T-helper 1 cell treated with Interleukin-12 subunit alpha and Interleukin-12 subunit beta and Interleukin-4 antibody, amounts not matched to agents 30 ng/mL and 1 ng/mL, for 36 hours (primary cell): ENCODE measurements at regions not wholly inside any gene's neighbourhood (a gene's known extent, or its start where the extent isn't known, plus 50 kb on each side); places are given as distances from the start of the nearest gene placed in this dataset.
"Not testable (repeated sequence)": the region's sequence is repeated elsewhere in the genome, so short reads cannot be mapped to it uniquely, and the experiment has no call there.

ENCODE experiments used
- intact Hi-C: fragments of 100-400 bp; cut with micrococcal nuclease; formaldehyde crosslinking; loops from one replicate; pipeline ENCODE4 v1.15.1; 2024

DNA sequence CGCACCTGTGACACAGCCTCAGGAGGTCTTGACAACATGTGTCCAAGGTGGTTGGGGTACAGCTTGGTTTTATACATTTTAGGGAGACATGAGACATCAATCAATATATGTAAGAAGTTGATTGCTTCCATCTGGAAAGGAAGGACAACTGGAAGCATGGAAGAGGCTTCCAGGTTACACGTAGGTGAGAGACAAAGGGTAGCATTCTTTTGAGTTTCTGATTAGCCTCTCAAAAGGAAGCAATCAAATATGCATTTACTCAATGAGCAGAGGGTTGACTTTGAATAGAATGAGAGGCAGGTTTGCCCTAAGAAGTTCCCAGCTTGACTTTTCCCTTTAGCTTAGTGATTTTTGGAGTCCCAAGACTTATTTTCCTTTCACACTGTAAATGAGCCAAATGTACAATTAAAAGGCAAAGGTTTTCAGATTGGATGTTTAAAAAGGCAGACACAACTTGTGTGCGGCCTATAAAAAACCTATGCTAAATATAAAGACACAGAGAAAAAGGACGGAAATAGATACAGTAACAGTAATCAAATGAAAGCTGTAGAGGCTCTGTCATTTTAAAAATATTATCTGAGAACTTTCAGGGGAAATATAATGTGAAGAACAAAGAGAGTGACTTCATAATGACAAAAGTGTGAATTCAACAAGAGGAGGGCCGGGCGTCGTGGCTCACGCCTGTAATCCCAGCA, 65.7 kb upstream of the LANCL2 start:
- intact Hi-C loops = no loop called here

DNA sequence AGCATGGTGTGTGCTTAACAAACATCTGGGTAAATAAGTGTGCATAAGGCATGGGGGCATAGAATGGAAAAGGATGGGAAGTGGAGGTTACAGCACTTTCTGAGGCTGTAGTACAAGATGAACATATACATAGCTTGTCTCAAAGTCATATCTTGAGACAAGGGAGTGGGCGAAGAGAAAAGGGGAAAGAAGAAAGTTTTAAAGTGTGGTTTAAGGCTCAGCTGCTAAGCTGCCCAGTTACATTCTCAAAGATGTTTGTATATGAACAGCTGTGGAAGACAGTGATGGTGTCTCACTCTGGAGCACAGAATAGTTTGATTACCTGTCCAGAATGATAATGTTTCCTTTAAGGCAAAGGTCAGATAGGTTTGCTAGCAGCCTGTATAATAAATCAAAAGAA, 61.9 kb upstream of the LANCL2 start:
- intact Hi-C loops = no loop called here

DNA sequence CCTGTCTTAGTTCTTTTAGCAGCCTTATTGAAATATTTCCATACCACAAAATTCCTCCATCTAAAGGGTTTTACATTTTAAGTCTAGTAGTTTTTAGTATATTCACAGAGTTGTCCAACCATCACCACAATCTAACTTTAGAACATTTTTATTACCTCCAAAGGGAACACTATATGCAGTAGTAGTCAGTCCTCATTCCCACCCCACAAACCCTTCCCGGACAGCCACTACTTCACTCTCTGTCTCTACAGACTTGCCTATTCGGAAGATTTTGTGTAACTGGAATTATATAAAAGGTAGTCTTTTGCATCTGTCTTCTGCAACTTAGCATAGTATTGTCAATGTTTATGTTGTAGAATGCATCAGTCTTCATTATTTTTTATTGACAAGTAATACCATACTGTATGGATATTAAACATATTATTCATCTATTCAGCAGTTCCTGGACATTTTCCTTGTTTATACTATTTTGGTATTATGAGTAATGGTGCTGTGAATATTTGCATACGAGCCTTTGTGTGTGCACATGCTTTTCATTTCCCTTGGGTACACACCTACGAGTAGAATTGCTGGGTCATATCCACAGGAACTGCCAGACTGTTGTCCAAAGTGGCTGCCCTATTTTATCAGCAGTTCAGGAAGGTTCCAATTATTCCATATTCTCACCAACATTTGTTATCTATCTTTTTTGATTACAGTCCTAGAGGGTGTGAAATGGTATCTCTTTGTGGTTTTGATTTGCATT, 60.9 kb upstream of the LANCL2 start:
- intact Hi-C loops = no loop called here

DNA sequence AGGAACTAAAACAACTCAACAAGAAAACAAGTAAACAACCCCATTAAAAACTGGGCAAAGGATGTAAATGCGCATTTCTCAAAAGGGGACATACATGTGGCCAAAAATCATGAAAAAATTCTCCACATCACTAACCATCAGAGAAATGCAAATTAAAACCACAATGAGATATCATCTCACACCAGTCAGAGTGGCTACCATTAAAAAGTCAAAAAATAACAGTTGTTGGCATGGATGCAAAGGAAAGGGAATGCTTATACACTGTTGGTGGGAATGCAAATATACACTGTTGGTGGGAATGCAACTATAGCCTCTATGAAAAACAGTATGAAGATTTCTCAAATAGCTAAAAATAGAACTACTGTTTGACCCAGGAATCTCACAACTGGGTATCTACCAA, 60.0 kb upstream of the LANCL2 start:
- intact Hi-C loops = loop anchor here (5.0 kb wide), 1 partner anchor 582 kb away; the partner anchor contains the start of gene ZNF713

DNA sequence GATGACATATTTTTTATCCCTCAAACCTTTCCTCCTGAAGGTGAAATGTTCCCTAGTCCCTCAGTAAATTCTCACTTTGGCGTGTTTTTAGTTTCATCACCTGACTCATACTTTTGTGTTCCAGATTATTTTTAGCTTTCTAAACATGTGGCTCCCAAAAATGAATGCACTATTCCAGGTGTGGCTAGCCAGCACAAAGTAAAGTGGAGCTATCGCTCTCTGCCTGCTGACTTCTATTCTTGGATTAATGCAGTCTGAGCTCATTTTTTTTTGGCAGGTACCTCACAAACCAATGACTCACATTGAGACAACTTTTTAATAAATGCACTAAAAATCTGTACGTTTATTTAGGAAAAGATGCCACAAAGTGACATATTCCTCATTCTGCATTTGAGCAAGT, 58.8 kb upstream of the LANCL2 start:
- intact Hi-C loops = loop anchor here (5.0 kb wide), 1 partner anchor 581 kb away; the partner anchor contains the start of gene ZNF713

DNA sequence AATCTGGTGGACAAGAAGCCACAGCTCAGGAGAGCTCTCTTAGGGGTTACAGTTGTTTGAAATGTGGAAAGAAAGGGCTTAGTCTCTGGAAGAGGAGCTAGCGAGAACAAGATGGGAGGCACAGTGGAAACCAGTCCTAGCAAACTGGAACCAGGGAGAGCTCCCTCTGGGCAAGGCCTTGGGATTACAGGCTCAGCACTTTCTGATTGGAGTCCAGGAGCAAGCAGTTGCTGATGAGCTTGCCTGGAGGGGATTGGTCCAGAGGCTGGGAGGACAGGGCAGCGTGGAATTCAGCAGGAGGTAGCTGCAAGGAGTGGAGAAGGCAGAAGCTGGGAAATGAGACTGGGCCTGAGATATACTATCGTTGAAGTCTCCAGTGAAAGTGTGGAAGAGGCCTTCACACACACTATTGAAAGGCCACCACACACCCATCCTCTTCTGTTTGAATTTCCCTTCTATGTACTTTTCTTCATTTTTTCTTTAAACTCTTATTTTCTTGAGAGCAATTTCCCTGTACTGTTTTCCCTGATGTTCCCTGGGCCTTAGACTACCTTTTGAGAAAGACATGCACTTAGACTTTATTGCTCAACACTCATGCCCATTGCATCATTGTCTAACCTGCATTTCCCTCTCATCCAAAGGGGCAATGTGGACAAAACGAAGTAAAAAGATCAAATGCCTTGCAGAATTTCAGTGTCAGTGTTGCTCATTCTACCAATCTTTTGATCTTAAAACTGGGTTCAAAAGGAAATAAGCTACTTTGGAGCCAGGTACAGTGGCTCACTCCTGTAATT, 57.8 kb upstream of the LANCL2 start:
- intact Hi-C loops = loop anchor here (5.0 kb wide), 1 partner anchor 580 kb away; the partner anchor contains the start of gene ZNF713

DNA sequence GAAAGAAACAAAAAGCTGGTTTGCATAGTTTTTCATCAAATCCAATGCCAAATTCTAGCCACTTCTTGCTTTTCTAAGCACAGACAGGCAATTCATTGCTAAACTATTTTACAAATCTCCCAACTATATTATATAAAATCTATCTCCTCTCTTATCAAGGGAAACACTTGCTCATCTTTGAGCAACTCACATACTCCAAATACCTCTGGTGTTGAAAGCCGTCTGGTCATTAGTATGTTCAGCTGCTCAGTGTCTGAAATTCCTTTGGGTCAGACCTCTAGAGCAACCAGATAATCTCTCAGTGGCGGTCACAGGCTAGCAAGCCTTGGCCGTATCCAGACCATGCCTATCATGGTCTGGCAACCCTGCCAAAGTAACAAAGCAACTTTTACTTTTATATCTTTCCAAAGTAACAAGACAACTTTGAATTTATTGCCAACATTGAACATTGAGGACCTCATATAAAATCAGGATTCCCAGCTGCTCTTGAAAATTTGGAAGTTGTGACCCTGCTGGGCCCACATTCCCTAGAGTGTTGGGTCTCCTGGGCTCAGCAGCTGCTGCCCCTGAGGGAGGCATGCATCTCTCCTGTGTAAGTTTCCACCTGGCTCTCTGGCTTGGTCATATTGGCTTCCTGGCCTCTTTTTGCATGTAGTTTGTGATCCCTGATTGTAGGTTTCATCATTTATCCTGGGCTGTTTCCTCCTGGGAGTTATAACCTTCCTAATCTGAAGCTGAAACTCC, 56.8 kb upstream of the LANCL2 start:
- intact Hi-C loops = loop anchor here (5.0 kb wide), 1 partner anchor 579 kb away; the partner anchor contains the start of gene ZNF713

DNA sequence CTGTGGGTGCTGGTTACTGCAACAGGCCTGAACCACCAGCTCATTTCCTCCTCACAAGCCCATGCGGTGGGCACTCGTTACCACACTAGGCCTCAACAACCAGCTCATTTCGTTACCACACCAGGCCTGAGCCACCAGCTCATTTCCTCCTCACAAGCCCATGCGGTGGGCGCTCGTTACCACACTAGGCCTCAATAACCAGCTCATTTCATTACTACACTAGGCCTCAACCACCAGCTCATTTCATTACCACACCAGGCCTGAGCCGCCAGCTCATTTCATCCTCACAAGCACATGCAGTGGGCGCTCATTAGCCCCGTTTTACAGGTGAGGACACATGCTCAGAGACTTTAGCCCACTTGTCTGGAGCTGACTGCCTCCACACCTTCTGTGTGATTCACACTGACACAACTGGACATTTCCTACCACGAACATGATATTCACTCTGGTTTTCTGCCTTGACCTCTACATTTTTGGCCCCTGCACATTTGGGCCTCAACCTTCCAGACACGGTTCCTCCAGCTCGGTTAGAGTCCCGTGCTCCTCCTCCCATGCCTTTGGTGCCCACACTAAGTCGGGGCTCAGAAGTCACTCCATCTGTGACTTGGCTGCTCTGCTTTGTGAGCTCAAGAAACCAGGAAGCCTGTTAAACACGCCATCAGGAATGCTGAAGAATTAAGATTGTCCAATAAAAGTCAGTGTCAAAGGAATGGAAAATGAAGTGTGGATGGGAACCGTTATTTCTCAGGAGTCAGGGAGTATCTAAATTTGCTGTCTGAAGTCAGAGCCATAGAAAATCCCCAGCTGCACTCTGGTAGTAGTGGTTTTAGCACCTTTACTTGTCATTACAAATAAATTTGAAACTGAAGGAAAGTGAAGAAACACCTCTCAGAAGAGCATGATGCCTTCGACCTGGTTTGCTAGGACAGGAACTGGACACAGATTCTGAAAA, 55.8 kb upstream of the LANCL2 start:
- intact Hi-C loops = loop anchor here (1.0 to 5.0 kb wide), 4 partner anchors 57 to 578 kb away; partner anchors contain the start of gene ZNF713

DNA sequence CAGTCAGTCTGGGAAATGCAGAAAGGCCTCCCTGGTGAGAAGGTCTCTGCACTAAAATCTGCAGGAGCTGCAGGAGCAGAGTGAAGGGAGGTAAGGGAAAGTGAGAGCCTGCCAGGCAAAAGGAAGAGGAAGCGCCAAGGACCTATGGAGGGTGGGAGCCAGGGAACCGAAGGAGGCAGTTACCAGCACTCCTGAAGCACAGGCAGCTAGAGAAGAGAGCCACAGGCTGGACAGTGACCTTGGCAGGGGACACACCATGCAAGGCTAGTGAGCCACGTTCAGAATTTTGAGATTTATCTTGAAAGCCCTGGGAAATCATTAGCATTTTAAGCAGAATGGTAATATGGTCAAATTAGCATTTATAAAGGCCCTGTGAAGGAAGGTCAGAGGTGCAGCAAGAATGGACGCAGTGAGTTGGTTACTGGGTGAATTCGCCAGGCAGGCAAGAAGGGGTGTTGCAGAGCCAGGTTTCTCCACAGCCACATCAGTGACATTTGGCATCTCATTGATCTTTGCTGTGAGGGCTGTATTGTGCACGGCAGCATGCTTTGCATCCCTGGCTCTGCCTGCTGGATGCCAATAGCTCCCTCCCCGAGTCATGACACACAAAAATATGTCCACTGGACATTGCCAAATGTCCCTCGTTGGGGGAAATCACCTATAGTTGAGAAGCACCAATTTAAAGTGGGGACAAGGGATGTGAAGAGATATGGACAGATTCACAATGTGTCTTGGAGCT, 54.7 kb upstream of the LANCL2 start:
- intact Hi-C loops = no loop called here

DNA sequence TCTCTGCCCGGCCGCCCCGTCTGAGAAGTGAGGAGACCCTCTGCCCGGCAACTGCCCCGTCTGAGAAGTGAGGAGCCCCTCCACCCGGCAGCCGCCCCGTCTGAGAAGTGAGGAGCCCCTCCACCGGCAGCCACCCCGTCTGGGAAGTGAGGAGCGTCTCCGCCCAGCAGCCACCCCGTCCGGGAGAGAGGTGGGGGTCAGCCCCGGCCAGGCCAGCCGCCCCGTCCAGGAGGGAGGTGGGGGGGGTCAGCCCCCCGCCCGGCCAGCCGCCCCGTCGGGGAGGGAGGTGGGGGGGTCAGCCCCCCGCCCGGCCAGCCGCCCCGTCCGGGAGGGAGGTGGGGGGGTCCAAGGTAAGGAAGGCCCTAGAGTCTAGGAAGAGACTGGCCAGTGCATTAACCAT, 53.2 kb upstream of the LANCL2 start:
- intact Hi-C loops = not testable (repeated sequence)

DNA sequence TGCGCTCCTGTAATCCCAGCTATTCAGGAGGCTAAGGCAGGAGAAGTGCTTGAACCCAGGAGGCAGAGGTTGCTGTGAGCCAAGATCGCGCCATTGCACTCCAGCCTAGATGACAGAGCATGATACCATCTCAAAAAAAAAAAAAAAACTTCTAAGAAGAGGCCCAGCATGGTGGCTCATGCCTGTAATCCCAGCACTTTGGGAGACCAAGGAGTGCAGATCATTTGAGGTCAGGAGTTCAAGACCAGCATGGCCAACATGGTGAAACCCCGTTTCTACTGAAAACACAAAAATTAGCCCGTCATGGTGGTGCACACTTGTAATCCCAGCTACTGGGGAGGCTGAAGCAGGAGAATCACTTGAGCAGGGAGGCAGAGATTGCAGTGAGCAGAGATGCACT, 51.5 kb upstream of the LANCL2 start:
- intact Hi-C loops = not testable (repeated sequence)

DNA sequence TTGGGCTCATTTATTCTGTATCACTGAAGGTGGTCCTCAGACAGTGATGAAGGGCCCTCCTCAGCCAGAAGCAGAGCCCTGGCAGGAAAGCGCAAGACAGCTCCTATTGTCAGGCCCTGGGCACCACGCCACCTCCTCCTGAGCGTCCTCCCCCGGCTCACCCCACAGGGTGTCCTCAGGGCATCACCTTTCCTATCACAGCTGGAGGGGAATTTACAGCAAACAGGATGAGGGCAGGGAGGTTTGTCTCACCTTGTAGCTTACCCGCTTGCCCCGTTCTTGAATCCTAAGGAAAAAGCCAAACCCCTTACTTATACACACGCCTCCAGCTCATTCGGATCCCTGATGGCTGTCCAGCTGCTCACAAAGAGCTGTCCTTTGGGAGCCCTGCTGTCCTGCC, 50.2 kb upstream of the LANCL2 start:
- intact Hi-C loops = no loop called here
